Adipocyte (in vitro differentiated cells): ENCODE measurements at regions not wholly inside any gene's neighbourhood (a gene's known extent, or its start where the extent isn't known, plus 50 kb on each side); places are given as distances from the start of the nearest gene placed in this dataset.

Experiments used
- DNase-seq: peaks from one replicate; pipeline ENCODE4 v3.0.0-alpha.2; 2015; ENCODE audit warnings: low read depth
- H3K27me3 ChIP-seq: replicated peaks from 2 replicates; pipeline ENCODE4 v1.7.0; 2013; ENCODE audit warnings: mild to moderate bottlenecking, low read length, moderate library complexity; ENCODE audit not compliant: control insufficient read depth, insufficient read depth
- H3K36me3 ChIP-seq: 2 replicates; pipeline ENCODE4 v1.7.0; 2013; ENCODE audit warnings: low read length, mild to moderate bottlenecking, moderate library complexity; ENCODE audit not compliant: control insufficient read depth, insufficient read depth, severe bottlenecking
- H3K4me1 ChIP-seq: 2 replicates; pipeline ENCODE4 v1.7.0; 2013; ENCODE audit warnings: mild to moderate bottlenecking, low read length, moderate library complexity; ENCODE audit not compliant: control insufficient read depth, insufficient read depth
- H3K4me3 ChIP-seq: 2 replicates; pipeline ENCODE4 v1.7.0; 2013; ENCODE audit warnings: mild to moderate bottlenecking, low read length, moderate library complexity
- H3K9ac ChIP-seq: 2 replicates; pipeline ENCODE4 v1.7.0; 2013; ENCODE audit warnings: mild to moderate bottlenecking, low read length, moderate library complexity
- H3K9me3 ChIP-seq: 2 replicates; pipeline ENCODE4 v1.7.0; 2013; ENCODE audit warnings: mild to moderate bottlenecking, low read length, moderate library complexity; ENCODE audit not compliant: control insufficient read depth

GRCh38 chr3:55413236-55413635 is 73.9 kb downstream of the WNT5A start:
- Histone ChIP-seq H3K27me3 (no peaks in the 10 kb centered on the region), H3K9me3 (no peaks in the 10 kb centered on the region), H3K36me3 (no peaks in the 10 kb centered on the region), H3K4me1 (no peaks in the 10 kb centered on the region), H3K4me3 (no peak overlapping the region), H3K9ac (no peak overlapping the region)
- no peak for DNase-seq

- Histone ChIP-seq H3K9me3 (no peaks in the 10 kb centered on the region), H3K9ac (no peak overlapping the region), H3K36me3 (no peaks in the 10 kb centered on the region), H3K27me3 (no peaks in the 10 kb centered on the region), H3K4me3 (no peak overlapping the region), H3K4me1 (no peaks in the 10 kb centered on the region)
- DNase-seq: no peak
Measured at GRCh38 chr3:55412545-55412944, 74.6 kb downstream of the WNT5A start.

DNA sequence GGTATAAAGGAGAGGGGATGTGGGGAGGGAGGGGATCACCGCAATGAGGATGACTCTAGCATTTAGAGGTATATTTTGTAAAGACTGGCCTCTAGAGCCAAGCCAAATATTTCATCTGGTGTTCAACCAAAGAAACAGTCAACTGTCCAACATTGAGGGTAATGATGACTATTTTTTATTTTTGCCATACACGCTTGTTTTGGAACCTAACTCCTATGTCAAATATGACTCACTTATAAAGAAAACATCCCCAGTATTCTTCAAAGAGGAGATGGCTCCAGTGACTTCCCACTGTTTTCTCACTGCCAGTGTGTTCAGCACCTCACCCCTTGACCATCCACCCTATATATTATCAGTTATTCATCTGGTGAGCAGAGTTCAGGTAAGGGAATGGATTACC is 77.3 kb downstream of the WNT5A start:
- no peaks in the 10 kb centered on the region for H3K4me1 ChIP-seq
- H3K36me3 ChIP-seq: no peaks in the 10 kb centered on the region
- H3K9me3 ChIP-seq: peaks cover 5% of the 10 kb centered on the region
- H3K4me3 ChIP-seq: no peak overlapping the region
- no peaks in the 10 kb centered on the region for H3K27me3 ChIP-seq
- H3K9ac ChIP-seq: no peak overlapping the region
- DNase-seq: no peak

GRCh38 chr3:55408193-55408826 is 78.8 kb downstream of the WNT5A start:
- Histone ChIP-seq H3K9ac (no peak overlapping the region), H3K36me3 (no peaks in the 10 kb centered on the region), H3K27me3 (no peaks in the 10 kb centered on the region), H3K4me3 (no peak overlapping the region), H3K4me1 (no peaks in the 10 kb centered on the region), H3K9me3 (peaks cover 5% of the 10 kb centered on the region)
- no peak for DNase-seq

- no peak for DNase-seq
- peaks cover 5% of the 10 kb centered on the region for H3K9me3 ChIP-seq
- no peaks in the 10 kb centered on the region for H3K36me3 ChIP-seq
- no peak overlapping the region for H3K9ac ChIP-seq
- no peaks in the 10 kb centered on the region for H3K27me3 ChIP-seq
- no peaks in the 10 kb centered on the region for H3K4me1 ChIP-seq
- no peak overlapping the region for H3K4me3 ChIP-seq
Measured at GRCh38 chr3:55407426-55407820, 79.7 kb downstream of the WNT5A start.

DNA sequence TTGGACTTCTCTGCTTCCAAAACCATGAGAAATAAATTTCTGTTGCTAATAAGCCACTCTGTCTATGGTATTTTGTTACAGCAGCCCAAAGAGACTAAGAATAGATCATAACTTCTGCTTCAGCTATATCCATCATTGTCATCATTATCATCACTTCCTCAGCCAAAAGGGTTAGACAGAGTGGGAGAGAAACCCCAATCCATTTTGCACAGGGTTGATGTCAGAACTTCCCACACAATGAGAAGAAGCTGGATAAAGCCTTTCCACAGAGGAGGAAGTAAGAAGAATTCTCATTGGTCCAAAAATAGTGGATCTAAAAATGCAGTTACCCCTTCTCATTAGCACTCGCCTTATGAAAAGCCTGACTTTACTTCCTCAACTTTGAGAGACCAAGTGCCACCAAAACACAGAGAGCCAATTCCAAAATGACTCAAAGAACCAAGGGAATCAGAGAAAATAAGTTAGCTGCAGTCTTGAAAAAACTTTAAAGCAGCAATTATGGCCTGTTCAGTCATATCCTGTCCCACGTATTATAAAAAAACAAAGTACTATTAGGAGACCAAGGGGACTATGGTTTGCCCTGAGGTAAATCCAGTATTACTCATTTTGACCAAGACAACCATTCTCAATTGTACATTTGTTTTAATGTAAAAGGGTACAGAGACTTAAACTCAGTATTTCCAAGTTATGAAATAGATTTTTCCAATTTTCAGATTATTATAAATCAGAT is 80.2 kb downstream of the WNT5A start:
- H3K27me3 ChIP-seq: no peaks in the 10 kb centered on the region
- DNase-seq: no peak
- no peaks in the 10 kb centered on the region for H3K4me1 ChIP-seq
- H3K9me3 ChIP-seq: peaks cover 5% of the 10 kb centered on the region
- no peak overlapping the region for H3K9ac ChIP-seq
- H3K36me3 ChIP-seq: no peaks in the 10 kb centered on the region
- no peak overlapping the region for H3K4me3 ChIP-seq

DNA sequence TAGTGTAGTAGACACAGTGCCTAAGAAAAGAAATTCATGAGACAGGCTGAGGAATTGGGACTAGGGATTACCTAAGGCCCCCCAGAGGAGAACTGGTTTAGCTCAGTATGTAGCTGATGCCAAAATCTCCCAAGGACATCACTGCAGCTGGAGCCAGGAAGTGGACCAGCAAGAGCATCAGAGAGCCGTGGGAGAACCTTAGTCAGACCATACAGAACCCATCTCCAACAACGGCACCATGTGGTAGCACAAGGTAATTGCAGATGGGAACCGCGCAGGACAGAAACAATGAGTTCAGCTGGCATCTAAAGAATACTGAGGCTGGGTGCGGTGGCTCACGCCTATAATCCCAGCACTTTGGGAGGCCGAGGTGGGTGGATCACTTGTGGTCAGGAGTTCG is 81.7 kb downstream of the WNT5A start:
- no peak overlapping the region for H3K9ac ChIP-seq
- no peaks in the 10 kb centered on the region for H3K36me3 ChIP-seq
- no peaks in the 10 kb centered on the region for H3K27me3 ChIP-seq
- no peaks in the 10 kb centered on the region for H3K4me1 ChIP-seq
- no peak overlapping the region for H3K4me3 ChIP-seq
- peaks cover 5% of the 10 kb centered on the region for H3K9me3 ChIP-seq
- DNase-seq: no peak

- Histone ChIP-seq H3K36me3 (no peaks in the 10 kb centered on the region), H3K4me1 (no peaks in the 10 kb centered on the region), H3K9me3 (peaks cover 5% of the 10 kb centered on the region), H3K27me3 (no peaks in the 10 kb centered on the region), H3K4me3 (no peak overlapping the region), H3K9ac (no peak overlapping the region)
- DNase-seq: no peak
Measured at GRCh38 chr3:55402886-55403609, 84.1 kb downstream of the WNT5A start.

- no peak for DNase-seq
- H3K27me3 ChIP-seq: no peaks in the 10 kb centered on the region
- H3K9ac ChIP-seq: no peak overlapping the region
- H3K4me1 ChIP-seq: no peaks in the 10 kb centered on the region
- H3K36me3 ChIP-seq: no peaks in the 10 kb centered on the region
- no peak overlapping the region for H3K4me3 ChIP-seq
- H3K9me3 ChIP-seq: no peaks in the 10 kb centered on the region
Measured at GRCh38 chr3:55380561-55380960, 106.5 kb downstream of the WNT5A start.

DNA sequence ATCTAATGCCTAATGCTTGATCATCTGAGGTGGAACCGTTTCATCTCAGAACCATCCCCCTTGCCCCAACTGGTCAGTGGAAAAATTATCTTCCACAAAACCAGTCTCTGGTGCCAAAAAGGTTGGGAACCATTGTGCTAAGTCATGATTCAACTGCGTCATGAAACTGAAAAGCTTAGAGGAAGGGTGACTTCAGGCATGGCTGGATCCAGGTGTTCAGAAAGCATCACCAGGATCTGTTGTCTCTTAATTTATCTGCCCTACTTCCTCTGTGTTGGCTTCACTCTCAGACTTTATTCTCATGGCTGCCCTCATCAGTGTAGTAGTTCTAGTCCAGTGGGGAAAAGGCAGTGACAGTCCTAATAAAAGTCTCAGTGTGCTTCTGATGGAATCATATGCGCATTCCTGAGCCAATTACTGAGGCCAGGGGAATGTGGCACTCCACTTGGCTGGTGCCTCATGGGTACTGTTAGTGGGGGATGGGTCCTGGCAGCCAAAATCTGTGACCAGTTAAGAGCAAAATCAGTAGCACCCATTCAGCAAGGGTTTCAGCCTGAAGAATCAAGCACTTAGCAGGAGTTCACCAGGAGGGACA is 110.3 kb downstream of the WNT5A start:
- Histone ChIP-seq H3K9ac (no peak overlapping the region), H3K36me3 (no peaks in the 10 kb centered on the region), H3K4me3 (no peak overlapping the region), H3K9me3 (no peaks in the 10 kb centered on the region), H3K27me3 (no peaks in the 10 kb centered on the region), H3K4me1 (no peaks in the 10 kb centered on the region)
- DNase-seq: no peak

DNA sequence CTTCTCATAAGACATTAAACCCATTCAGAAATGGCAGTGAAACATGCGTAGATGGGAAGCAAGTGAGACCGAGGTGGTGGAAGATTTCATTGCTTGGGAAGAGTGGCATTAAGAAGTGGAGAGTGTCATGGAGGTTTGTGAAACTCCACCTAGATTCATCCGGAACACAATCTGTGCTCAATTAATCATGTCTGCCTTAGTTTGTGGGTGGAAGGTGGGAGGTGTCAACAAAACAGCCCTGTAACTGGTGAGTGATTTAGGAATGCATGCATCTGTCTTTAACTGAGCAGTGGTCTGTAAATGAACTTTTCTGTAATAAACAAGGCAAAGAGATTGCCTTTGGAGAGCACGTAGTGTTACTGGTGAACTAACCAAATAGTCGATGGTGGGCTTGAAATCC is 113.7 kb downstream of the WNT5A start:
- Histone ChIP-seq H3K9me3 (peaks cover 5% of the 10 kb centered on the region), H3K36me3 (no peaks in the 10 kb centered on the region), H3K4me1 (no peaks in the 10 kb centered on the region), H3K4me3 (no peak overlapping the region), H3K27me3 (no peaks in the 10 kb centered on the region), H3K9ac (no peak overlapping the region)
- DNase-seq: no peak
